K562 (cell line): ENCODE measurements at regions not wholly inside any gene's neighbourhood (a gene's known extent, or its start where the extent isn't known, plus 50 kb on each side); places are given as distances from the start of the nearest gene placed in this dataset.

Experiments
- BRCA1 ChIP-seq, 2 experiments: fragments of 450-650 bp in 1 of 2; sonication (generic) in 1 of 2; formaldehyde crosslinking in 1 of 2; IDR thresholded peaks; 2 replicates each; pipeline versions ENCODE4 v1.5.0 to v1.6.1; 2017 to 2020; ENCODE audit warnings: mild to moderate bottlenecking in 1 of 2, missing genetic modification reagents in 1 of 2
- GABPB1 ChIP-seq: sonication (generic); formaldehyde crosslinking; IDR thresholded peaks from 2 replicates; pipeline ENCODE4 v1.8.0; 2022; ENCODE audit warnings: mild to moderate bottlenecking, missing genetic modification reagents
- HLTF ChIP-seq: fragments of 450-650 bp; IDR thresholded peaks from 2 replicates; pipeline ENCODE4 v1.6.1; 2016
- LARP7 ChIP-seq: fragments of 450-650 bp; IDR thresholded peaks from 2 replicates; pipeline ENCODE4 v1.6.1; 2016
- MAZ ChIP-seq, 2 experiments: fragments of 450-650 bp in 1 of 2; sonication (generic) in 1 of 2; formaldehyde crosslinking; IDR thresholded peaks in 1 of 2; conservative IDR thresholded peaks in 1 of 2; 2 replicates each; pipeline versions ENCODE4 v1.4.0 to v1.5.0; 2020; ENCODE audit warnings: mild to moderate bottlenecking in 1 of 2, missing genetic modification reagents in 1 of 2
- POLR2A ChIP-seq: fragments of 450-650 bp; conservative IDR thresholded peaks from 2 replicates; pipeline ENCODE4 v1.6.1; 2016
- SMAD2 ChIP-seq: fragments of 150-350 bp; IDR thresholded peaks from 2 replicates; pipeline ENCODE4 v1.6.1; 2014; ENCODE audit warnings: low read depth, mild to moderate bottlenecking, low read length
- TCF7L2 ChIP-seq: fragments of 150-350 bp; IDR thresholded peaks from 2 replicates; pipeline ENCODE4 v1.6.1; 2016; ENCODE audit warnings: low read depth, mild to moderate bottlenecking, low read length, moderate library complexity
- YY1 ChIP-seq, 3 experiments: IDR thresholded peaks; 2 replicates each; pipeline ENCODE4 v1.6.1; 2011; ENCODE audit warnings: low read length in 2 of 3, mild to moderate bottlenecking in 2 of 3, moderate library complexity in 2 of 3, borderline replicate concordance in 1 of 3, control low read depth in 1 of 3, low read depth in 1 of 3; ENCODE audit not compliant: insufficient read depth in 3 of 3, insufficient replicate concordance in 2 of 3, control insufficient read depth in 1 of 3, insufficient read length in 1 of 3; ENCODE audit errors: extremely low read depth in 1 of 3
- ZNF165 ChIP-seq: fragments of 250-450 bp; sonication (Bioruptor Pico); IDR thresholded peaks from 2 replicates; pipeline ENCODE4 v1.4.0; 2020; ENCODE audit warnings: borderline replicate concordance
- TF ChIP-seq, protein P1 (sequence below), 3 experiments: IDR thresholded peaks in 2 of 3; conservative IDR thresholded peaks in 1 of 3; 2 replicates each; pipeline ENCODE4 v1.5.1; 2011 to 2012; ENCODE audit warnings: low read length in 3 of 3, mild to moderate bottlenecking in 3 of 3, control low read depth in 2 of 3, improper control_type of control experiment in 1 of 3, inconsistent platforms in 1 of 3, low read depth in 1 of 3, mixed read lengths in 1 of 3, moderate library complexity in 1 of 3; ENCODE audit not compliant: insufficient read depth in 2 of 3
- TF ChIP-seq, protein P2 (sequence below), 2 experiments: fragments of 450-650 bp in 1 of 2; sonication (generic) in 1 of 2; formaldehyde crosslinking in 1 of 2; IDR thresholded peaks in 1 of 2; conservative IDR thresholded peaks in 1 of 2; 2 replicates each; pipeline versions ENCODE4 v1.6.1 to v1.8.1; 2016 to 2023; ENCODE audit warnings: mild to moderate bottlenecking in 2 of 2, moderate library complexity in 2 of 2, inconsistent platforms in 1 of 2, missing genetic modification reagents in 1 of 2

DNA sequence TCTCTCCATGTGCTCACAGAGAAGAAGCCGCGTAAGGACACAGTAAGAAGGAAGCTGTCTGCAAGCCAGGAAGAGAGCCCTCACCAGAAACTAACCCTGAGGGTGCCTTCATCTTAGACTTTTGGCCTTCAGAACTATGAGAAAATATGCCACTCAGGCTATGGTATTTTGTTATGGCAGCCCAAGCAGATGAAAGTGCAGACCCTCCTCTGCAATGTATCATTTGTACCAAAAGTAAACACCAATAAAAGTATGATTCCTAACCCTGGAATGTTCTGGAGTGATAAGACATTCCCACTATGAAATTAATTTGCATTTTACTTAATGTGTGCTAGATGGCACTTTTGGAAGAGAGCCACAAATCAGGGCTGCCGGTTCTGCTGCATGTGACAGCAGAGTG, 594.3 kb downstream of the UTRN start:
- TF ChIP-seq SMAD2 (no peak), HLTF (no peak), POLR2A (no peak), BRCA1 (IDR thresholded peaks at IDR 0.05) (no peak), BRCA1 (CRISPR knock-in tag; IDR thresholded peaks at IDR 0.05) (no peak), ZNF165 (CRISPR knock-in tag) (no peak), GABPB1 (no peak), YY1 (IDR thresholded peaks at IDR 0.05; ENCODE audit: borderline replicate concordance in 1 of 3, control insufficient read depth in 1 of 3, extremely low read depth in 1 of 3, insufficient read depth in 3 of 3, insufficient read length in 1 of 3, insufficient replicate concordance in 2 of 3, low read depth in 1 of 3, low read length in 2 of 3) (no peak), MAZ (CRISPR knock-in tag; conservative IDR thresholded peaks at IDR 0.05 in 1 of 2, IDR thresholded peaks at IDR 0.05 in 1 of 2) (no peak), LARP7 (no peak), TCF7L2 (no peak)
- TF ChIP-seq, protein P1, sequence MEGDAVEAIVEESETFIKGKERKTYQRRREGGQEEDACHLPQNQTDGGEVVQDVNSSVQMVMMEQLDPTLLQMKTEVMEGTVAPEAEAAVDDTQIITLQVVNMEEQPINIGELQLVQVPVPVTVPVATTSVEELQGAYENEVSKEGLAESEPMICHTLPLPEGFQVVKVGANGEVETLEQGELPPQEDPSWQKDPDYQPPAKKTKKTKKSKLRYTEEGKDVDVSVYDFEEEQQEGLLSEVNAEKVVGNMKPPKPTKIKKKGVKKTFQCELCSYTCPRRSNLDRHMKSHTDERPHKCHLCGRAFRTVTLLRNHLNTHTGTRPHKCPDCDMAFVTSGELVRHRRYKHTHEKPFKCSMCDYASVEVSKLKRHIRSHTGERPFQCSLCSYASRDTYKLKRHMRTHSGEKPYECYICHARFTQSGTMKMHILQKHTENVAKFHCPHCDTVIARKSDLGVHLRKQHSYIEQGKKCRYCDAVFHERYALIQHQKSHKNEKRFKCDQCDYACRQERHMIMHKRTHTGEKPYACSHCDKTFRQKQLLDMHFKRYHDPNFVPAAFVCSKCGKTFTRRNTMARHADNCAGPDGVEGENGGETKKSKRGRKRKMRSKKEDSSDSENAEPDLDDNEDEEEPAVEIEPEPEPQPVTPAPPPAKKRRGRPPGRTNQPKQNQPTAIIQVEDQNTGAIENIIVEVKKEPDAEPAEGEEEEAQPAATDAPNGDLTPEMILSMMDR (IDR thresholded peaks at IDR 0.05 in 2 of 3, conservative IDR thresholded peaks at IDR 0.05 in 1 of 3; ENCODE audit: insufficient read depth in 2 of 3, low read depth in 1 of 3, low read length in 3 of 3): no peak
- TF ChIP-seq, protein P2, sequence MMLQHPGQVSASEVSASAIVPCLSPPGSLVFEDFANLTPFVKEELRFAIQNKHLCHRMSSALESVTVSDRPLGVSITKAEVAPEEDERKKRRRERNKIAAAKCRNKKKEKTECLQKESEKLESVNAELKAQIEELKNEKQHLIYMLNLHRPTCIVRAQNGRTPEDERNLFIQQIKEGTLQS (IDR thresholded peaks at IDR 0.05): no peak
- TF ChIP-seq, protein P2 (CRISPR knock-in tag; conservative IDR thresholded peaks at IDR 0.05): no peak
